HepG2 (cell line): ENCODE measurements at regions not wholly inside any gene's neighbourhood (a gene's known extent, or its start where the extent isn't known, plus 50 kb on each side); places are given as distances from the start of the nearest gene placed in this dataset.

Experiments used
- ISX ChIP-seq: sonication (generic); formaldehyde crosslinking; conservative IDR thresholded peaks from 2 replicates; pipeline ENCODE4 v1.5.0; 2020; ENCODE audit warnings: missing genetic modification reagents
- KDM1A ChIP-seq: IDR thresholded peaks from 2 replicates; pipeline ENCODE4 v1.6.1; 2016; ENCODE audit warnings: missing compliant biosample characterization
- POLR2A ChIP-seq, 2 experiments: IDR thresholded peaks; 2 replicates each; pipeline ENCODE4 v1.6.1; 2011; ENCODE audit warnings: low read depth in 2 of 2, low read length in 2 of 2, mild to moderate bottlenecking in 1 of 2, moderate library complexity in 1 of 2; ENCODE audit not compliant: insufficient read depth in 1 of 2
- TRIM24 ChIP-seq: sonication (generic); formaldehyde crosslinking; IDR thresholded peaks from 2 replicates; pipeline ENCODE4 v1.8.0; 2022; ENCODE audit warnings: mild to moderate bottlenecking, missing genetic modification reagents
- ZBTB7A ChIP-seq: sonication (generic); formaldehyde crosslinking; IDR thresholded peaks from 2 replicates; pipeline ENCODE4 v1.8.0; 2022; ENCODE audit warnings: mild to moderate bottlenecking, missing genetic modification reagents
- TF ChIP-seq, protein P1 (sequence below): sonication (generic); formaldehyde crosslinking; IDR thresholded peaks from 2 replicates; pipeline ENCODE4 v1.8.0; 2022; ENCODE audit warnings: low read depth, missing genetic modification reagents
- TF ChIP-seq, protein P2 (sequence below): sonication (generic); formaldehyde crosslinking; IDR thresholded peaks from 2 replicates; pipeline ENCODE4 v1.5.0; 2020; ENCODE audit warnings: mild to moderate bottlenecking, missing genetic modification reagents, moderate library complexity

DNA sequence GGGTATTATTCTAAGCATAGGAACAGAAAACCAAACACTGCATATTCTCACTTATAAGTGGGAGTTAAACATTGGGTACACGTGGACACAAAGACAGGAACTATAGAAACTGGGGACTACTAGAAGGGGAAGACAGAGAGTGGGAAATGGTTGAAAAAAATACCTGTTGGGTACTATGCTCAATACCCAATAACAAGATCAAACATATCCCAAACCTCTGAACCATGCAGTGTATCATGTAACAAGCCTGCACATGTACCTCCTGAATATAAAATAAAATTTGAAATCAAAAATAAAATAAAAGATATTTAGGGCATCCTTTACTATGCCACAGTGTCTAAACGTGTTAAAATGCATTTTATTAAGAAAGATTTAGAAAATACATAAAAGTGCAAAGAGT lies 221.0 kb upstream of the TFPI start:
- TF ChIP-seq KDM1A (CRISPR knock-in tag) (no peak), ZBTB7A (CRISPR knock-in tag) (no peak), POLR2A (IDR thresholded peaks at IDR 0.05; ENCODE audit: insufficient read depth in 1 of 2, low read depth in 2 of 2, low read length in 2 of 2) (no peak), TRIM24 (CRISPR knock-in tag) (no peak), ISX (CRISPR knock-in tag) (no peak)
- TF ChIP-seq, protein P1, sequence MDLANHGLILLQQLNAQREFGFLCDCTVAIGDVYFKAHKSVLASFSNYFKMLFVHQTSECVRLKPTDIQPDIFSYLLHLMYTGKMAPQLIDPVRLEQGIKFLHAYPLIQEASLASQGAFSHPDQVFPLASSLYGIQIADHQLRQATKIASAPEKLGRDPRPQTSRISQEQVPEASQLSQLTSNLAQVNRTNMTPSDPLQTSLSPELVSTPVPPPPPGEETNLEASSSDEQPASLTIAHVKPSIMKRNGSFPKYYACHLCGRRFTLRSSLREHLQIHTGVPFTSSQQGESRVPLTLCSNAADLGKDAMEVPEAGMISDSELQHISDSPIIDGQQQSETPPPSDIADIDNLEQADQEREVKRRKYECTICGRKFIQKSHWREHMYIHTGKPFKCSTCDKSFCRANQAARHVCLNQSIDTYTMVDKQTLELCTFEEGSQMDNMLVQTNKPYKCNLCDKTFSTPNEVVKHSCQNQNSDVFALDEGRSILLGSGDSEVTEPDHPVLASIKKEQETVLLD, result no peak
- TF ChIP-seq, protein P2, sequence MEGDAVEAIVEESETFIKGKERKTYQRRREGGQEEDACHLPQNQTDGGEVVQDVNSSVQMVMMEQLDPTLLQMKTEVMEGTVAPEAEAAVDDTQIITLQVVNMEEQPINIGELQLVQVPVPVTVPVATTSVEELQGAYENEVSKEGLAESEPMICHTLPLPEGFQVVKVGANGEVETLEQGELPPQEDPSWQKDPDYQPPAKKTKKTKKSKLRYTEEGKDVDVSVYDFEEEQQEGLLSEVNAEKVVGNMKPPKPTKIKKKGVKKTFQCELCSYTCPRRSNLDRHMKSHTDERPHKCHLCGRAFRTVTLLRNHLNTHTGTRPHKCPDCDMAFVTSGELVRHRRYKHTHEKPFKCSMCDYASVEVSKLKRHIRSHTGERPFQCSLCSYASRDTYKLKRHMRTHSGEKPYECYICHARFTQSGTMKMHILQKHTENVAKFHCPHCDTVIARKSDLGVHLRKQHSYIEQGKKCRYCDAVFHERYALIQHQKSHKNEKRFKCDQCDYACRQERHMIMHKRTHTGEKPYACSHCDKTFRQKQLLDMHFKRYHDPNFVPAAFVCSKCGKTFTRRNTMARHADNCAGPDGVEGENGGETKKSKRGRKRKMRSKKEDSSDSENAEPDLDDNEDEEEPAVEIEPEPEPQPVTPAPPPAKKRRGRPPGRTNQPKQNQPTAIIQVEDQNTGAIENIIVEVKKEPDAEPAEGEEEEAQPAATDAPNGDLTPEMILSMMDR (CRISPR knock-in tag), result no peak
